CD14-positive monocyte (primary cell): ENCODE measurements at regions not wholly inside any gene's neighbourhood (a gene's known extent, or its start where the extent isn't known, plus 50 kb on each side); places are given as distances from the start of the nearest gene placed in this dataset.

Experiments used
- DNase-seq, 3 donors: peaks; one replicate each; pipeline ENCODE4 v3.0.0-alpha.2; 2011 to 2022
- H2AFZ ChIP-seq: 2 replicates; pipeline ENCODE4 v1.6.0; 2012; ENCODE audit warnings: mild to moderate bottlenecking, low read depth, low read length, inconsistent platforms; ENCODE audit not compliant: insufficient read depth, poor library complexity, severe bottlenecking
- H3K27ac ChIP-seq, 2 donors: 1 replicate in 1 of 2; 2 replicates in 1 of 2; pipeline ENCODE4 v1.5.1; 2012 to 2013; ENCODE audit warnings: low read length in 2 of 2, control low read depth in 1 of 2, inconsistent platforms in 1 of 2, low read depth in 1 of 2, mild to moderate bottlenecking in 1 of 2
- H3K27me3 ChIP-seq, 2 donors: one replicate each; pipeline versions ENCODE4 v1.6.0 to v1.6.1; 2011 to 2013; ENCODE audit warnings: low read length in 2 of 2; ENCODE audit not compliant: control insufficient read depth in 2 of 2, insufficient read depth in 2 of 2
- H3K36me3 ChIP-seq, 2 donors: replicated peaks in 1 of 2; 1 replicate in 1 of 2; 2 replicates in 1 of 2; pipeline versions ENCODE4 v1.5.1 to v1.6.1; 2012 to 2013; ENCODE audit warnings: low read length in 2 of 2, control low read depth in 1 of 2, inconsistent platforms in 1 of 2, mild to moderate bottlenecking in 1 of 2; ENCODE audit not compliant: insufficient read depth in 2 of 2, control insufficient read depth in 1 of 2
- H3K4me1 ChIP-seq, 2 donors: 1 replicate in 1 of 2; 2 replicates in 1 of 2; pipeline versions ENCODE4 v1.5.1 to v1.6.1; 2012 to 2013; ENCODE audit warnings: low read length in 2 of 2, control low read depth in 1 of 2, inconsistent platforms in 1 of 2, mild to moderate bottlenecking in 1 of 2, moderate library complexity in 1 of 2; ENCODE audit not compliant: insufficient read depth in 2 of 2, control insufficient read depth in 1 of 2
- H3K4me2 ChIP-seq: replicated peaks from 2 replicates; pipeline ENCODE3; 2012; ENCODE audit warnings: low read length, moderate library complexity, mild to moderate bottlenecking; ENCODE audit not compliant: poor library complexity, severe bottlenecking; ENCODE audit errors: extremely low read depth
- H3K4me3 ChIP-seq, 3 experiments: fragments of 200-600 bp in 1 of 3; sonication (generic) in 1 of 3; replicated peaks in 1 of 3; 1 replicate in 2 of 3; 2 replicates in 1 of 3; pipeline ENCODE4 v1.5.1; 2011 to 2013; ENCODE audit warnings: low read length in 3 of 3, mild to moderate bottlenecking in 3 of 3, control low read depth in 2 of 3, low read depth in 2 of 3, inconsistent platforms in 1 of 3, moderate library complexity in 1 of 3
- H3K79me2 ChIP-seq: 2 replicates; pipeline ENCODE4 v1.6.0; 2012; ENCODE audit warnings: mild to moderate bottlenecking, control low read depth, inconsistent platforms, low read length, moderate library complexity; ENCODE audit not compliant: insufficient read depth
- H3K9ac ChIP-seq: 2 replicates; pipeline ENCODE4 v1.6.0; 2017; ENCODE audit warnings: low read length, mild to moderate bottlenecking; ENCODE audit not compliant: insufficient read depth, poor library complexity, severe bottlenecking
- H3K9me3 ChIP-seq, 2 donors: replicated peaks in 1 of 2; 1 replicate in 1 of 2; 2 replicates in 1 of 2; pipeline versions ENCODE4 v1.5.1 to v1.6.1; 2012 to 2013; ENCODE audit warnings: low read length in 2 of 2, control low read depth in 1 of 2; ENCODE audit not compliant: control insufficient read depth in 1 of 2, insufficient read depth in 1 of 2
- H4K20me1 ChIP-seq: 2 replicates; pipeline ENCODE4 v1.6.0; 2012; ENCODE audit warnings: mild to moderate bottlenecking, low read length, control low read depth, moderate library complexity; ENCODE audit not compliant: insufficient read depth
- H3K27ac Mint-ChIP-seq, 7 donors: one replicate each; pipeline ENCODE4 v1.8.0; 2020; ENCODE audit warnings: mild to moderate bottlenecking in 7 of 7, mixed read lengths in 7 of 7, moderate library complexity in 6 of 7, inconsistent platforms in 2 of 7
- H3K27me3 Mint-ChIP-seq, 3 donors: one replicate each; pipeline ENCODE4 v1.8.0; 2021 to 2022; ENCODE audit warnings: low read depth in 3 of 3, mild to moderate bottlenecking in 3 of 3, mixed read lengths in 3 of 3, moderate library complexity in 3 of 3, inconsistent platforms in 1 of 3
- H3K36me3 Mint-ChIP-seq, 2 donors: one replicate each; pipeline ENCODE4 v1.8.0; 2020; ENCODE audit warnings: mixed read lengths in 2 of 2, inconsistent platforms in 1 of 2, mild to moderate bottlenecking in 1 of 2
- H3K4me1 Mint-ChIP-seq: one replicate; pipeline ENCODE4 v1.8.0; 2020; ENCODE audit warnings: mild to moderate bottlenecking, mixed read lengths
- H3K4me3 Mint-ChIP-seq, 2 donors: one replicate each; pipeline ENCODE4 v1.8.0; 2020; ENCODE audit warnings: mild to moderate bottlenecking in 2 of 2, mixed read lengths in 2 of 2, moderate library complexity in 1 of 2
- H3K9me3 Mint-ChIP-seq, 7 donors: one replicate each; pipeline ENCODE4 v1.8.0; 2020 to 2022; ENCODE audit warnings: mixed read lengths in 7 of 7, mild to moderate bottlenecking in 6 of 7, moderate library complexity in 6 of 7, inconsistent platforms in 2 of 7
- WGBS: methylation state at CpG from one replicate; pipeline ENCODE4 v1.1.5; 2013; ENCODE audit warnings: missing lambda C conversion rate; ENCODE audit not compliant: insufficient coverage; 5-methylcytosine and 5-hydroxymethylcytosine counted together
- intact Hi-C, 2 donors: fragments of 100-400 bp; cut with micrococcal nuclease; formaldehyde crosslinking; loops; one replicate each; pipeline versions ENCODE4 v1.15.0 to v1.15.1; 2023
- TF ChIP-seq, protein P1 (sequence below): fragments of 200-600 bp; IDR thresholded peaks from one replicate; pipeline ENCODE4 v1.8.0; 2022; ENCODE audit warnings: antibody characterized with exemption, mild to moderate bottlenecking

DNA sequence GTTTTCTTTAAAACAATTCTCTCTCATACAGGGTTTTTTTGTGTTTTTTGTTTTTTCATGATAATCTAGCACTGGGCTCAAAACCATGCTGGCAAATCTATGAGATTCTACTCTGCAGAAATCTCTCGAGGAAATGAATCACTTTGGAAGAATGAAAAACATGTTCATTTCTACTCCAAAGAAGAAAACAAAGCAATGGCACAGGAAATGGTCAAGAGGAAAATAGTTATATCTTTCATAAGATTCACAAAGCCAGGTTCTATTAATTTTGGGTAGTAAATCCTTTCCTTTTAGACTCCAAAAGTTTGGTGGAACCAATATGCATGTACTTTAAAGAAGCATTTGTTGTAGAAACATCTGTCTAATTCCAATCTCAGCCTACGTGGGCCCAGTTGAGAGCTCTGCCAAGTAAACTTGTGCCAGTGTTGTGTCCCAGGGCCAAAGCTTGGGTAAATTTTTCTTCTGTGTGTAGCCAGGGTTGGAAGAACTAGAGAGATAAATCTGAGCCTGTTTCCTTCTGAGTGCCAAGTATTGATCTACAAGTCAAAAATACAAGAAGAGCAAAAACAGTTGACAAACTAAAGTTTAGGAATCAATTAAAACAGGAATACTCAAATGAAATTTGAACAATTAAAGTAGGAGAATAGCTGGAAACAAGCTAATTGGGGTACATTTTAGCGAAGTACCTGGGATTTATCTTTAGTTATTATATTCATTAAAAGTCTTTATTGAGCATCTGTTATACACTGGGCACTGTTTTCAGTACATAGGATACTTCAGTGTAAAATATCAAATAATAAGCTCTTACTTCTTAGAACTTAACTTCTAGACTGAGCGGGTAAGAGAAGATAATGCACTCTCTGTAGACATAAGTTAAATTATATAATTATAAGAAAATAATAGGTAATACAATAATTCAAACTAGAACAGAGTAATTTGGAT lies 657.5 kb upstream of the NECTIN3 start:
- Histone ChIP-seq H4K20me1 (no peaks in the 10 kb centered on the region), H2AFZ (no peak overlapping the region), H3K4me2 (no peak overlapping the region), H3K36me3 (no peaks in the 10 kb centered on the region), H3K9ac (no peak overlapping the region), H3K4me3 (no peak overlapping the region), H3K79me2 (no peaks in the 10 kb centered on the region), H3K4me1 (no peaks in the 10 kb centered on the region), H3K27me3 (no peaks in the 10 kb centered on the region), H3K27ac (no peak overlapping the region), H3K9me3 (no peaks in the 10 kb centered on the region)
- H3K27me3 Mint-ChIP-seq, result peaks cover 0 to 2% (median 0%) of the 10 kb centered on the region in 3 donors
- no peaks in the 10 kb centered on the region for H3K36me3 Mint-ChIP-seq
- TF ChIP-seq, protein P1, sequence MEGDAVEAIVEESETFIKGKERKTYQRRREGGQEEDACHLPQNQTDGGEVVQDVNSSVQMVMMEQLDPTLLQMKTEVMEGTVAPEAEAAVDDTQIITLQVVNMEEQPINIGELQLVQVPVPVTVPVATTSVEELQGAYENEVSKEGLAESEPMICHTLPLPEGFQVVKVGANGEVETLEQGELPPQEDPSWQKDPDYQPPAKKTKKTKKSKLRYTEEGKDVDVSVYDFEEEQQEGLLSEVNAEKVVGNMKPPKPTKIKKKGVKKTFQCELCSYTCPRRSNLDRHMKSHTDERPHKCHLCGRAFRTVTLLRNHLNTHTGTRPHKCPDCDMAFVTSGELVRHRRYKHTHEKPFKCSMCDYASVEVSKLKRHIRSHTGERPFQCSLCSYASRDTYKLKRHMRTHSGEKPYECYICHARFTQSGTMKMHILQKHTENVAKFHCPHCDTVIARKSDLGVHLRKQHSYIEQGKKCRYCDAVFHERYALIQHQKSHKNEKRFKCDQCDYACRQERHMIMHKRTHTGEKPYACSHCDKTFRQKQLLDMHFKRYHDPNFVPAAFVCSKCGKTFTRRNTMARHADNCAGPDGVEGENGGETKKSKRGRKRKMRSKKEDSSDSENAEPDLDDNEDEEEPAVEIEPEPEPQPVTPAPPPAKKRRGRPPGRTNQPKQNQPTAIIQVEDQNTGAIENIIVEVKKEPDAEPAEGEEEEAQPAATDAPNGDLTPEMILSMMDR, result no peak
- intact Hi-C loops, result no loop called here
- H3K4me3 Mint-ChIP-seq, result no peak overlapping the region
- no peak overlapping the region for H3K27ac Mint-ChIP-seq
- H3K9me3 Mint-ChIP-seq, result peaks cover 0 to 8% (median 2%) of the 10 kb centered on the region in 7 donors
- H3K4me1 Mint-ChIP-seq, result no peaks in the 10 kb centered on the region
- no CpG with 5 or more reads among the region's 4 CpGs for WGBS
- no peak for DNase-seq

GRCh38 chr3:110414855-110415254 lies 656.8 kb upstream of the NECTIN3 start:
- H3K27me3 Mint-ChIP-seq, result peaks cover 0 to 2% (median 0%) of the 10 kb centered on the region in 3 donors
- DNase-seq, result no peak
- peaks cover 0 to 8% (median 2%) of the 10 kb centered on the region in 7 donors for H3K9me3 Mint-ChIP-seq
- Histone ChIP-seq H3K9ac (no peak overlapping the region), H3K9me3 (no peaks in the 10 kb centered on the region), H3K4me1 (no peaks in the 10 kb centered on the region), H3K27ac (no peak overlapping the region), H3K36me3 (no peaks in the 10 kb centered on the region), H2AFZ (no peak overlapping the region), H3K4me2 (no peak overlapping the region), H3K79me2 (no peaks in the 10 kb centered on the region), H4K20me1 (no peaks in the 10 kb centered on the region), H3K4me3 (no peak overlapping the region), H3K27me3 (no peaks in the 10 kb centered on the region)
- no peak overlapping the region for H3K4me3 Mint-ChIP-seq
- TF ChIP-seq, protein P1, result no peak
- intact Hi-C loops, result no loop called here
- no peaks in the 10 kb centered on the region for H3K36me3 Mint-ChIP-seq
- H3K4me1 Mint-ChIP-seq, result no peaks in the 10 kb centered on the region
- WGBS, result no CpG with 5 or more reads among the region's 3 CpGs
- no peak overlapping the region for H3K27ac Mint-ChIP-seq
